Spleen (tissue), 11 donors: ENCODE measurements at regions not wholly inside any gene's neighbourhood (a gene's known extent, or its start where the extent isn't known, plus 50 kb on each side); places are given as distances from the start of the nearest gene placed in this dataset.

Source experiments
- DNase-seq: peaks from one replicate; pipeline ENCODE4 v3.0.0-alpha.2; 2020
- H3K27ac ChIP-seq, 8 donors: fragments of 200-600 bp; sonication (generic) in 7 of 8; 1 replicate in 4 of 8; 2 replicates in 4 of 8; pipeline versions ENCODE4 v1.5.0 to v1.8.0; 2016 to 2021; ENCODE audit warnings: inconsistent platforms in 4 of 8, mild to moderate bottlenecking in 4 of 8, moderate library complexity in 1 of 8
- H3K27me3 ChIP-seq, 7 donors: fragments of 200-600 bp; sonication (generic) in 6 of 7; replicated peaks in 1 of 7; 1 replicate in 4 of 7; 2 replicates in 3 of 7; pipeline versions ENCODE4 v1.5.0 to v1.8.0; 2016 to 2021; ENCODE audit warnings: inconsistent platforms in 3 of 7, mild to moderate bottlenecking in 1 of 7
- H3K36me3 ChIP-seq, 6 donors: fragments of 200-600 bp; sonication (generic) in 5 of 6; 1 replicate in 4 of 6; 2 replicates in 2 of 6; pipeline versions ENCODE4 v1.5.0 to v1.8.0; 2016 to 2021; ENCODE audit warnings: inconsistent platforms in 2 of 6
- H3K4me1 ChIP-seq, 6 donors: fragments of 200-600 bp; sonication (generic) in 5 of 6; 1 replicate in 3 of 6; 2 replicates in 3 of 6; pipeline versions ENCODE4 v1.5.0 to v1.8.0; 2016 to 2021; ENCODE audit warnings: inconsistent platforms in 3 of 6
- H3K4me3 ChIP-seq, 8 donors: fragments of 200-600 bp; sonication (generic) in 7 of 8; 1 replicate in 4 of 8; 2 replicates in 4 of 8; pipeline versions ENCODE4 v1.5.0 to v1.8.0; 2016 to 2021; ENCODE audit warnings: inconsistent platforms in 4 of 8, mild to moderate bottlenecking in 4 of 8, moderate library complexity in 2 of 8
- H3K9me3 ChIP-seq, 8 donors: fragments of 200-600 bp; sonication (generic) in 7 of 8; 1 replicate in 4 of 8; 2 replicates in 4 of 8; pipeline versions ENCODE4 v1.5.0 to v1.8.0; 2016 to 2021; ENCODE audit warnings: inconsistent platforms in 4 of 8
- POLR2A ChIP-seq, 3 donors: fragments of 450-650 bp; IDR thresholded peaks; one replicate each; pipeline ENCODE4 v1.5.1; 2017; ENCODE audit warnings: antibody characterized with exemption in 3 of 3, mild to moderate bottlenecking in 1 of 3
- POLR2AphosphoS5 ChIP-seq, 3 donors: sonication (generic); formaldehyde crosslinking; IDR thresholded peaks; one replicate each; pipeline ENCODE4 v1.5.1; 2017; ENCODE audit warnings: antibody characterized with exemption in 3 of 3
- WGBS, 5 donors: extraction: QIAGEN DNeasy Blood & Tissue Kit in 3 of 5; methylation state at CpG; one replicate each; pipeline versions ENCODE4 v1.1.5 to v1.1.7; 2013 to 2018; 5-methylcytosine and 5-hydroxymethylcytosine counted together
- intact Hi-C: fragments of 100-400 bp; cut with DNase I; formaldehyde crosslinking; loops from one replicate; pipeline ENCODE4 v1.15.0; 2023; ENCODE audit warnings: low total_unique reads
- TF ChIP-seq, protein P1 (sequence below), 11 experiments: fragments of 200-600 bp in 7 of 11; fragments of 450-650 bp in 4 of 11; sonication (generic) in 4 of 11; IDR thresholded peaks in 8 of 11; conservative IDR thresholded peaks in 3 of 11; 1 replicate in 7 of 11; 2 replicates in 4 of 11; pipeline versions ENCODE4 v1.4.0 to v1.8.0; 2016 to 2021; ENCODE audit warnings: antibody characterized with exemption in 11 of 11, inconsistent platforms in 4 of 11, mild to moderate bottlenecking in 1 of 11
- donor health status: healthy with polysubstance abuse.
- donor health status: DM: no; HTN: no; CAD: no; lungs with moderate emphysema.
- donor health status: DM: no; HTN: no; CAD: no.
- donor health status: Bipolar disorder and iron deficiency.
- donor health status: healthy.
- donor health status: DM: no; HTN: no; CAD: no.
- donor health status: DM: yes; HTN: yes; CAD: no.

DNA sequence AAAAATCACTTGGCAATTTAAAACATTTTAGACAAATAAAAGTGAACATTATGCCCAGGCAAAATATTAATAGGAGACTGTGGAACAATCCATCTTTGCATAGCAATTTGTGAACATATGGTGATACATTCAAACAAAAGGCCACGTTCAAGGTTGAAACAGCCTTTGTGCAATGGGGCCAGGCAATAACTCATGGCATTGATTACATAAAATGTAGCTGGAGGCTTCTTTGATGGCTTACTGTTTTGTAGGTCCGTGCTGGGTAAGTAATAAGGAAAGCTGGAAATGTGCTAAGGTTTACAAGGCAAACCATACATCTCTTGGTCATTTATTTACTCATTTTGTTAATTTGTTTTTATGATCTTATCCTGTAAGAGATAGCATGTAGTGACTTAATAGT, 651.8 kb downstream of the KCTD16 start:
- Histone ChIP-seq H3K4me1 (no peaks in the 10 kb centered on the region), H3K27me3 (no peaks in the 10 kb centered on the region), H3K9me3 (peaks cover 0 to 4% (median 0%) of the 10 kb centered on the region in 8 donors), H3K4me3 (no peak overlapping the region), H3K27ac (no peak overlapping the region), H3K36me3 (no peaks in the 10 kb centered on the region)
- 65 to 82% (median 76%) methylated on average over 2 of the region's 2 CpGs for WGBS, 5 donors
- intact Hi-C loops: no loop called here
- TF ChIP-seq, protein P1, sequence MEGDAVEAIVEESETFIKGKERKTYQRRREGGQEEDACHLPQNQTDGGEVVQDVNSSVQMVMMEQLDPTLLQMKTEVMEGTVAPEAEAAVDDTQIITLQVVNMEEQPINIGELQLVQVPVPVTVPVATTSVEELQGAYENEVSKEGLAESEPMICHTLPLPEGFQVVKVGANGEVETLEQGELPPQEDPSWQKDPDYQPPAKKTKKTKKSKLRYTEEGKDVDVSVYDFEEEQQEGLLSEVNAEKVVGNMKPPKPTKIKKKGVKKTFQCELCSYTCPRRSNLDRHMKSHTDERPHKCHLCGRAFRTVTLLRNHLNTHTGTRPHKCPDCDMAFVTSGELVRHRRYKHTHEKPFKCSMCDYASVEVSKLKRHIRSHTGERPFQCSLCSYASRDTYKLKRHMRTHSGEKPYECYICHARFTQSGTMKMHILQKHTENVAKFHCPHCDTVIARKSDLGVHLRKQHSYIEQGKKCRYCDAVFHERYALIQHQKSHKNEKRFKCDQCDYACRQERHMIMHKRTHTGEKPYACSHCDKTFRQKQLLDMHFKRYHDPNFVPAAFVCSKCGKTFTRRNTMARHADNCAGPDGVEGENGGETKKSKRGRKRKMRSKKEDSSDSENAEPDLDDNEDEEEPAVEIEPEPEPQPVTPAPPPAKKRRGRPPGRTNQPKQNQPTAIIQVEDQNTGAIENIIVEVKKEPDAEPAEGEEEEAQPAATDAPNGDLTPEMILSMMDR (IDR thresholded peaks at IDR 0.05 in 8 of 11, conservative IDR thresholded peaks at IDR 0.05 in 3 of 11): no peak
- TF ChIP-seq POLR2AphosphoS5 (IDR thresholded peaks at IDR 0.05) (no peak), POLR2A (IDR thresholded peaks at IDR 0.05) (no peak)
- DNase-seq: no peak

DNA sequence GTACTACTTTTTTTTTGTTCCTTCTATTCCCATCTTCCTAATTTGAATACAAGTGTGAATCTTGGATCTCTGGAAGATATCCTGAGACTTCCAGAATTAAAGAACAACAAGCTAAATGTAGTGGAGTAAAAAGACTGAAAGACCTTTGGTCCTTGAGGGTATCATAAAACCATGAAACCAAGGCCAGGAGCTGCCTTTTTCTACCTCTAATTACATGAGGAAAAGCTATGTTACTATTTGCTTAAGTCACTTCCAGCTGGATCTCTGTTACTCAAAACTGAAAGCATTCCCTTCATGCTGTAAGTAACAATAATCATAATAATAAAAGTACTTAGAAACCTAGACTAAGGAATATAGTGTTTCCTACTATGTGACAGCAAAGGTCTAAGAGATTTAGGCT, 649.6 kb downstream of the KCTD16 start:
- Histone ChIP-seq H3K4me3 (no peak overlapping the region), H3K27me3 (no peaks in the 10 kb centered on the region), H3K4me1 (no peaks in the 10 kb centered on the region), H3K9me3 (peaks cover 0 to 11% (median 2%) of the 10 kb centered on the region in 8 donors), H3K27ac (no peak overlapping the region), H3K36me3 (no peaks in the 10 kb centered on the region)
- DNase-seq: no peak
- TF ChIP-seq POLR2AphosphoS5 (IDR thresholded peaks at IDR 0.05) (no peak), POLR2A (IDR thresholded peaks at IDR 0.05) (no peak)
- TF ChIP-seq, protein P1 (IDR thresholded peaks at IDR 0.05 in 8 of 11, conservative IDR thresholded peaks at IDR 0.05 in 3 of 11): no peak
- intact Hi-C loops: no loop called here

DNA sequence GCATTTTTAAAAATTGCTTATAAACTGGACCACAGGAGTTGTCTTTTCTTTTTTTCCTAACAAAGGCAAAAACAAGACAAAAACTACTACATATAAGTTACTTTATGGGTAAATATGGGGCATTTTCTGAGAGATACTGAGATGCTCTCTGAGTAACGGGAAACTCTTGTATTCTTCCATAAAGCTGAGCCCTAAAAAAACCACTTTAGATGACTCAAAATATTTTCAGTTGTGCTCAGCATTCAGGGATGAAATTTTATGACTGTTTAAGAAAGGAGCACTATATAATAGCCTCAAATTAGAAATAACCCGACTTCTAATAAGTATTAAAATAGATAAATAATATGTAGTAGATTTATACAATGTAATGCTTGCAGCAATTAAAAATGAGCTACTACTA, 644.5 kb downstream of the KCTD16 start:
- no peaks in the 10 kb centered on the region for H3K36me3 ChIP-seq
- H3K4me3 ChIP-seq: no peak overlapping the region
- H3K9me3 ChIP-seq: peaks cover 0 to 8% (median 0%) of the 10 kb centered on the region in 8 donors
- no peaks in the 10 kb centered on the region for H3K27me3 ChIP-seq
- TF ChIP-seq POLR2A (IDR thresholded peaks at IDR 0.05) (no peak), POLR2AphosphoS5 (IDR thresholded peaks at IDR 0.05) (no peak)
- TF ChIP-seq, protein P1 (IDR thresholded peaks at IDR 0.05 in 8 of 11, conservative IDR thresholded peaks at IDR 0.05 in 3 of 11): no peak
- WGBS, 5 donors: 57 to 68% (median 63%) methylated on average over 2 of the region's 2 CpGs
- H3K27ac ChIP-seq: no peak overlapping the region
- no peak for DNase-seq
- no peaks in the 10 kb centered on the region for H3K4me1 ChIP-seq
- intact Hi-C loops: no loop called here

DNA sequence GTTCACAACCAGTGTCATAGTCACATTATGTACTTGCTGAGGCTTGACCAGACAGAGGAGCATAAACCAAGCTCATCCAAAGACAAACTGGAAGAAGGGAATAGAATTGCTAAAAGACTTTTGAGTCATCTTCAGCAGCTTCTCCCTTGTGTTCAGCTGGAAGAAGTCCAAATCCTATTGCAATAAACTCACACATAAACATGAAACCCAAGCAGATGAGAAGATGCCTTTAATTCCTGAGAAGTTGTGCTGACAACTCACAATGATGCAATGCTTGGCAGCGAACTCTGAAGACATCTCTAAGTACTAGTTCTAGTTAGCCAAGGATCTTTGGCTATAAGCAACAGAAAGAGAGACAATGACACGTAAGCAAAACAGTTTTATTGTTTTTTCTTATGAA, 642.1 kb downstream of the KCTD16 start:
- H3K4me3 ChIP-seq: no peak overlapping the region
- no peaks in the 10 kb centered on the region for H3K4me1 ChIP-seq
- TF ChIP-seq POLR2A (IDR thresholded peaks at IDR 0.05) (no peak), POLR2AphosphoS5 (IDR thresholded peaks at IDR 0.05) (no peak)
- TF ChIP-seq, protein P1 (IDR thresholded peaks at IDR 0.05 in 8 of 11, conservative IDR thresholded peaks at IDR 0.05 in 3 of 11): no peak
- H3K27ac ChIP-seq: no peak overlapping the region
- no peaks in the 10 kb centered on the region for H3K36me3 ChIP-seq
- 66 to 84% (median 69%) methylated on average over 2 of the region's 2 CpGs for WGBS, 5 donors
- intact Hi-C loops: no loop called here
- DNase-seq: no peak
- peaks cover 0 to 18% (median 2%) of the 10 kb centered on the region in 8 donors for H3K9me3 ChIP-seq
- no peaks in the 10 kb centered on the region for H3K27me3 ChIP-seq
